HuH-7 (cell line): ENCODE measurements at regions not wholly inside any gene's neighbourhood (a gene's known extent, or its start where the extent isn't known, plus 50 kb on each side); places are given as distances from the start of the nearest gene placed in this dataset.
A peak's percentile ranks its signal among the peaks of the same experiment; 100 is the strongest.

Source experiments
- DNase-seq: peaks from one replicate; pipeline ENCODE4 v3.0.0; 2011; ENCODE audit warnings: low spot score

- DNase-seq: no peak
Observed at GRCh38 chr2:83784947-83785346, 674.1 kb downstream of the SUCLG1 start.

- DNase-seq: no peak
Observed at GRCh38 chr2:83784315-83784714, 674.8 kb downstream of the SUCLG1 start.

- DNase-seq: no peak
Observed at GRCh38 chr2:83782122-83782521, 677.0 kb downstream of the SUCLG1 start.

GRCh38 chr2:83764447-83765005 is 694.6 kb downstream of the SUCLG1 start:
- no peak for DNase-seq

- DNase-seq: peak; percentile 6
Observed at GRCh38 chr2:83757329-83757728, 701.8 kb downstream of the SUCLG1 start.

GRCh38 chr2:83756219-83756618 is 702.9 kb downstream of the SUCLG1 start:
- DNase-seq: no peak

- DNase-seq: no peak
Observed at GRCh38 chr2:83747141-83747540, 711.9 kb downstream of the SUCLG1 start.

- DNase-seq: no peak
Observed at GRCh38 chr2:83744855-83745254, 714.2 kb downstream of the SUCLG1 start.

GRCh38 chr2:83742117-83742782 is 716.8 kb downstream of the SUCLG1 start:
- DNase-seq: no peak

- DNase-seq: no peak
Observed at GRCh38 chr2:83730223-83730622, 728.9 kb downstream of the SUCLG1 start.

GRCh38 chr2:83725735-83726134 is 733.3 kb downstream of the SUCLG1 start:
- DNase-seq: no peak

GRCh38 chr2:83705146-83705545 is 753.9 kb downstream of the SUCLG1 start:
- no peak for DNase-seq

GRCh38 chr2:83703598-83703997 is 755.5 kb downstream of the SUCLG1 start:
- no peak for DNase-seq

- no peak for DNase-seq
Observed at GRCh38 chr2:83696838-83697237, 762.2 kb downstream of the SUCLG1 start.

- no peak for DNase-seq
Observed at GRCh38 chr2:83695530-83695929, 763.5 kb downstream of the SUCLG1 start.

GRCh38 chr2:83695037-83695436 is 764.0 kb downstream of the SUCLG1 start:
- DNase-seq: no peak

- no peak for DNase-seq
Observed at GRCh38 chr2:83689402-83689801, 769.7 kb downstream of the SUCLG1 start.

- no peak for DNase-seq
Observed at GRCh38 chr2:83686863-83687262, 772.2 kb downstream of the SUCLG1 start.

GRCh38 chr2:83674050-83674449 is 785.0 kb downstream of the SUCLG1 start:
- DNase-seq: no peak

- peak; percentile 20 for DNase-seq
Observed at GRCh38 chr2:83665894-83666293, 793.2 kb downstream of the SUCLG1 start.

- DNase-seq: no peak
Observed at GRCh38 chr2:83665154-83665553, 793.9 kb downstream of the SUCLG1 start.

- DNase-seq: no peak
Observed at GRCh38 chr2:83661711-83662110, 797.4 kb downstream of the SUCLG1 start.

- DNase-seq: no peak
Observed at GRCh38 chr2:83654091-83654611, 804.9 kb downstream of the SUCLG1 start.

GRCh38 chr2:83650898-83651297 is 808.2 kb downstream of the SUCLG1 start:
- no peak for DNase-seq
